ENCODE measurements at regions not wholly inside any gene's neighbourhood (a gene's known extent, or its start where the extent isn't known, plus 50 kb on each side); places are given as distances from the start of the nearest gene placed in this dataset.

GRCh38 chr4:116516711-116517110 lies 568.7 kb downstream of the TRAM1L1 start:
- no peaks in the 10 kb centered on the region for H3K36me3 Mint-ChIP-seq
- no peaks in the 10 kb centered on the region for H3K4me1 Mint-ChIP-seq
- no peak overlapping the region for H3K27ac Mint-ChIP-seq
- no peak overlapping the region for H3K4me3 Mint-ChIP-seq
- no peak for DNase-seq
- no peaks in the 10 kb centered on the region for H3K27me3 Mint-ChIP-seq
- H3K9me3 Mint-ChIP-seq, result peaks cover 11% of the 10 kb centered on the region

- no peak for DNase-seq
- no peaks in the 10 kb centered on the region for H3K4me1 Mint-ChIP-seq
- no peaks in the 10 kb centered on the region for H3K27me3 Mint-ChIP-seq
- H3K9me3 Mint-ChIP-seq, result peaks cover 11% of the 10 kb centered on the region
- H3K36me3 Mint-ChIP-seq, result no peaks in the 10 kb centered on the region
- H3K4me3 Mint-ChIP-seq, result no peak overlapping the region
- H3K27ac Mint-ChIP-seq, result no peak overlapping the region
These were observed 569.4 kb downstream of the TRAM1L1 start for GRCh38 chr4:116515959-116516358.

GRCh38 chr4:116512552-116512951 lies 572.8 kb downstream of the TRAM1L1 start:
- Mint-ChIP-seq H3K4me1 (no peaks in the 10 kb centered on the region), H3K27me3 (no peaks in the 10 kb centered on the region), H3K9me3 (peaks cover 7% of the 10 kb centered on the region), H3K27ac (no peak overlapping the region), H3K4me3 (no peak overlapping the region), H3K36me3 (no peaks in the 10 kb centered on the region)
- no peak for DNase-seq

GRCh38 chr4:116501954-116502353 lies 583.4 kb downstream of the TRAM1L1 start:
- Mint-ChIP-seq H3K36me3 (no peaks in the 10 kb centered on the region), H3K27me3 (no peaks in the 10 kb centered on the region), H3K27ac (no peak overlapping the region), H3K9me3 (no peaks in the 10 kb centered on the region), H3K4me1 (no peaks in the 10 kb centered on the region), H3K4me3 (no peak overlapping the region)
- DNase-seq, result no peak

GRCh38 chr4:116500225-116500624 lies 585.2 kb downstream of the TRAM1L1 start:
- Mint-ChIP-seq H3K36me3 (no peaks in the 10 kb centered on the region), H3K27me3 (no peaks in the 10 kb centered on the region), H3K4me1 (no peaks in the 10 kb centered on the region), H3K4me3 (no peak overlapping the region), H3K9me3 (no peaks in the 10 kb centered on the region), H3K27ac (no peak overlapping the region)
- DNase-seq, result no peak

GRCh38 chr4:116489739-116490138 lies 595.6 kb downstream of the TRAM1L1 start:
- no peaks in the 10 kb centered on the region for H3K4me1 Mint-ChIP-seq
- H3K4me3 Mint-ChIP-seq, result no peak overlapping the region
- peaks cover 2% of the 10 kb centered on the region for H3K9me3 Mint-ChIP-seq
- no peak overlapping the region for H3K27ac Mint-ChIP-seq
- H3K36me3 Mint-ChIP-seq, result no peaks in the 10 kb centered on the region
- no peak for DNase-seq
- no peaks in the 10 kb centered on the region for H3K27me3 Mint-ChIP-seq

GRCh38 chr4:116486401-116486800 lies 599.0 kb downstream of the TRAM1L1 start:
- Mint-ChIP-seq H3K4me1 (no peaks in the 10 kb centered on the region), H3K9me3 (peaks cover 4% of the 10 kb centered on the region), H3K4me3 (no peak overlapping the region), H3K27ac (no peak overlapping the region), H3K27me3 (no peaks in the 10 kb centered on the region), H3K36me3 (no peaks in the 10 kb centered on the region)
- no peak for DNase-seq

GRCh38 chr4:116480546-116480945 lies 604.8 kb downstream of the TRAM1L1 start:
- Mint-ChIP-seq H3K36me3 (no peaks in the 10 kb centered on the region), H3K9me3 (peaks cover 5% of the 10 kb centered on the region), H3K4me3 (no peak overlapping the region), H3K27ac (no peak overlapping the region), H3K27me3 (no peaks in the 10 kb centered on the region), H3K4me1 (no peaks in the 10 kb centered on the region)
- no peak for DNase-seq

- H3K27me3 Mint-ChIP-seq, result no peaks in the 10 kb centered on the region
- H3K4me3 Mint-ChIP-seq, result no peak overlapping the region
- no peak overlapping the region for H3K27ac Mint-ChIP-seq
- DNase-seq, result no peak
- H3K9me3 Mint-ChIP-seq, result peaks cover 5% of the 10 kb centered on the region
- H3K4me1 Mint-ChIP-seq, result no peaks in the 10 kb centered on the region
- H3K36me3 Mint-ChIP-seq, result no peaks in the 10 kb centered on the region
These were observed 607.0 kb downstream of the TRAM1L1 start for GRCh38 chr4:116478343-116478742.

- DNase-seq, result no peak
- Mint-ChIP-seq H3K27ac (no peak overlapping the region), H3K9me3 (peaks cover 1% of the 10 kb centered on the region), H3K4me1 (no peaks in the 10 kb centered on the region), H3K4me3 (no peak overlapping the region), H3K27me3 (no peaks in the 10 kb centered on the region), H3K36me3 (no peaks in the 10 kb centered on the region)
These were observed 615.8 kb downstream of the TRAM1L1 start for GRCh38 chr4:116469582-116469981.

- no peaks in the 10 kb centered on the region for H3K4me1 Mint-ChIP-seq
- no peaks in the 10 kb centered on the region for H3K27me3 Mint-ChIP-seq
- H3K4me3 Mint-ChIP-seq, result no peak overlapping the region
- no peaks in the 10 kb centered on the region for H3K9me3 Mint-ChIP-seq
- DNase-seq, result no peak
- H3K36me3 Mint-ChIP-seq, result no peaks in the 10 kb centered on the region
- H3K27ac Mint-ChIP-seq, result no peak overlapping the region
These were observed 632.2 kb downstream of the TRAM1L1 start for GRCh38 chr4:116453127-116453526.

- H3K36me3 Mint-ChIP-seq, result no peaks in the 10 kb centered on the region
- no peak overlapping the region for H3K27ac Mint-ChIP-seq
- H3K9me3 Mint-ChIP-seq, result no peaks in the 10 kb centered on the region
- no peaks in the 10 kb centered on the region for H3K27me3 Mint-ChIP-seq
- no peaks in the 10 kb centered on the region for H3K4me1 Mint-ChIP-seq
- no peak overlapping the region for H3K4me3 Mint-ChIP-seq
- no peak for DNase-seq
These were observed 635.6 kb downstream of the TRAM1L1 start for GRCh38 chr4:116449764-116450163.

GRCh38 chr4:116444117-116444516 lies 641.3 kb downstream of the TRAM1L1 start:
- Mint-ChIP-seq H3K27me3 (no peaks in the 10 kb centered on the region), H3K4me3 (no peak overlapping the region), H3K9me3 (no peaks in the 10 kb centered on the region), H3K4me1 (no peaks in the 10 kb centered on the region), H3K27ac (no peak overlapping the region), H3K36me3 (no peaks in the 10 kb centered on the region)
- no peak for DNase-seq

GRCh38 chr4:116438981-116439729 lies 646.2 kb downstream of the TRAM1L1 start:
- Mint-ChIP-seq H3K4me1 (no peaks in the 10 kb centered on the region), H3K4me3 (no peak overlapping the region), H3K27ac (no peak overlapping the region), H3K27me3 (no peaks in the 10 kb centered on the region), H3K36me3 (no peaks in the 10 kb centered on the region), H3K9me3 (no peaks in the 10 kb centered on the region)
- no peak for DNase-seq

- Mint-ChIP-seq H3K27ac (no peak overlapping the region), H3K4me3 (no peak overlapping the region), H3K4me1 (no peaks in the 10 kb centered on the region), H3K27me3 (no peaks in the 10 kb centered on the region), H3K9me3 (no peaks in the 10 kb centered on the region), H3K36me3 (no peaks in the 10 kb centered on the region)
- no peak for DNase-seq
These were observed 647.0 kb downstream of the TRAM1L1 start for GRCh38 chr4:116438417-116438816.

- Mint-ChIP-seq H3K27ac (no peak overlapping the region), H3K4me3 (no peak overlapping the region), H3K36me3 (no peaks in the 10 kb centered on the region), H3K27me3 (no peaks in the 10 kb centered on the region), H3K4me1 (no peaks in the 10 kb centered on the region), H3K9me3 (peaks cover 15% of the 10 kb centered on the region)
- DNase-seq, result no peak
These were observed 657.7 kb downstream of the TRAM1L1 start for GRCh38 chr4:116427666-116428065.
